Natural killer cell (primary cell): ENCODE measurements at regions not wholly inside any gene's neighbourhood (a gene's known extent, or its start where the extent isn't known, plus 50 kb on each side); places are given as distances from the start of the nearest gene placed in this dataset.

Source experiments
- ATAC-seq, 3 donors: fragments of 150-1000 bp in 2 of 3; fragments of 200-7000 bp in 1 of 3; cut with Tn5 transposase; 1 replicate in 1 of 3; 2 replicates in 2 of 3; pipeline ENCODE4 v1.10.0; 2021; ENCODE audit warnings: mild to moderate bottlenecking in 2 of 3, moderate library complexity in 2 of 3
- DNase-seq, 2 donors: peaks; one replicate each; pipeline versions ENCODE4 v3.0.0 to v3.0.0-alpha.2; 2013 to 2021; ENCODE audit warnings: mixed read lengths in 1 of 2
- H3K27ac ChIP-seq: one replicate; pipeline ENCODE4 v1.5.1; 2013; ENCODE audit warnings: mild to moderate bottlenecking, low read length
- H3K27me3 ChIP-seq: one replicate; pipeline ENCODE4 v1.6.1; 2013; ENCODE audit warnings: low read length; ENCODE audit not compliant: control insufficient read depth, insufficient read depth
- H3K36me3 ChIP-seq: one replicate; pipeline ENCODE4 v1.6.1; 2013; ENCODE audit warnings: low read length; ENCODE audit not compliant: control insufficient read depth, insufficient read depth
- H3K4me1 ChIP-seq: one replicate; pipeline ENCODE4 v1.6.1; 2013; ENCODE audit warnings: low read length; ENCODE audit not compliant: control insufficient read depth, insufficient read depth
- H3K4me3 ChIP-seq: one replicate; pipeline ENCODE4 v1.5.1; 2013; ENCODE audit warnings: low read length
- H3K9me3 ChIP-seq: one replicate; pipeline ENCODE4 v1.6.1; 2013; ENCODE audit warnings: low read length; ENCODE audit not compliant: control insufficient read depth, insufficient read depth
- H3K27ac Mint-ChIP-seq, 2 donors: one replicate each; pipeline ENCODE4 v1.8.0; 2022; ENCODE audit warnings: mild to moderate bottlenecking in 2 of 2, mixed read lengths in 2 of 2, moderate library complexity in 1 of 2
- H3K27me3 Mint-ChIP-seq, 2 donors: one replicate each; pipeline ENCODE4 v1.8.0; 2022; ENCODE audit warnings: low read depth in 2 of 2, mixed read lengths in 2 of 2
- H3K36me3 Mint-ChIP-seq: one replicate; pipeline ENCODE4 v1.8.0; 2022; ENCODE audit warnings: mixed read lengths
- H3K4me1 Mint-ChIP-seq, 2 donors: one replicate each; pipeline ENCODE4 v1.8.0; 2022; ENCODE audit warnings: mixed read lengths in 2 of 2
- H3K4me3 Mint-ChIP-seq: one replicate; pipeline ENCODE4 v1.8.0; 2022; ENCODE audit warnings: mild to moderate bottlenecking, moderate library complexity, mixed read lengths
- H3K9me3 Mint-ChIP-seq, 2 donors: one replicate each; pipeline ENCODE4 v1.8.0; 2022; ENCODE audit warnings: mixed read lengths in 2 of 2
- WGBS: methylation state at CpG from one replicate; pipeline ENCODE4 v1.1.7; 2013; ENCODE audit warnings: missing lambda C conversion rate; ENCODE audit not compliant: insufficient coverage; 5-methylcytosine and 5-hydroxymethylcytosine counted together
- intact Hi-C: fragments of 100-400 bp; cut with micrococcal nuclease; formaldehyde crosslinking; loops from one replicate; pipeline ENCODE4 v1.14.2; 2022
- TF ChIP-seq, protein P1 (sequence below): fragments of 200-600 bp; IDR thresholded peaks from one replicate; pipeline ENCODE4 v1.8.0; 2022; ENCODE audit warnings: antibody characterized with exemption

DNA sequence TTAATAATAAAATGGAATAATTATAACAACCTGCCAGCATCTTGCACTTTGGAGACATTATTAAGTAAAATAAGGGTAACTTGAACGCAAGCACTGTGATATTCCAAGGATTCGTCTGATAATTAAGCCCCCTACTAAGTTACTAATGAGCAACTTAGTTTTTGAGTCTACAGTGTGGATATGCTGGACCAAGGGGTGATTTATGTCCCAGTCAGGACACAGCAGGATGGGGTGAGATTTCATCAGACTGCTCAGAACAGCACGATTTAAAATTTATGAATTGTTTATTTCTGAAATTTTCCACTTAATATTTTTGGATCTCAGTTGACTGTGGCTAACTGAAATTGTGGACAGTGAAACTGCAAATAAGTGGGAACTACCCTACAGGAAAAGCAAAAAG lies 182.8 kb upstream of the PHF14 start:
- no peak for ATAC-seq
- Histone ChIP-seq H3K27ac (no peak overlapping the region), H3K36me3 (no peaks in the 10 kb centered on the region), H3K4me3 (no peak overlapping the region), H3K9me3 (no peaks in the 10 kb centered on the region), H3K4me1 (no peaks in the 10 kb centered on the region), H3K27me3 (no peaks in the 10 kb centered on the region)
- Mint-ChIP-seq H3K27ac (no peak overlapping the region), H3K36me3 (no peaks in the 10 kb centered on the region), H3K9me3 (peaks cover 0 to 4% of the 10 kb centered on the region in 2 donors), H3K4me1 (no peaks in the 10 kb centered on the region), H3K4me3 (no peak overlapping the region), H3K27me3 (no peaks in the 10 kb centered on the region)
- 75% methylated on average over 3 of the region's 3 CpGs for WGBS
- no peak for DNase-seq
- intact Hi-C loops: no loop called here
- TF ChIP-seq, protein P1, sequence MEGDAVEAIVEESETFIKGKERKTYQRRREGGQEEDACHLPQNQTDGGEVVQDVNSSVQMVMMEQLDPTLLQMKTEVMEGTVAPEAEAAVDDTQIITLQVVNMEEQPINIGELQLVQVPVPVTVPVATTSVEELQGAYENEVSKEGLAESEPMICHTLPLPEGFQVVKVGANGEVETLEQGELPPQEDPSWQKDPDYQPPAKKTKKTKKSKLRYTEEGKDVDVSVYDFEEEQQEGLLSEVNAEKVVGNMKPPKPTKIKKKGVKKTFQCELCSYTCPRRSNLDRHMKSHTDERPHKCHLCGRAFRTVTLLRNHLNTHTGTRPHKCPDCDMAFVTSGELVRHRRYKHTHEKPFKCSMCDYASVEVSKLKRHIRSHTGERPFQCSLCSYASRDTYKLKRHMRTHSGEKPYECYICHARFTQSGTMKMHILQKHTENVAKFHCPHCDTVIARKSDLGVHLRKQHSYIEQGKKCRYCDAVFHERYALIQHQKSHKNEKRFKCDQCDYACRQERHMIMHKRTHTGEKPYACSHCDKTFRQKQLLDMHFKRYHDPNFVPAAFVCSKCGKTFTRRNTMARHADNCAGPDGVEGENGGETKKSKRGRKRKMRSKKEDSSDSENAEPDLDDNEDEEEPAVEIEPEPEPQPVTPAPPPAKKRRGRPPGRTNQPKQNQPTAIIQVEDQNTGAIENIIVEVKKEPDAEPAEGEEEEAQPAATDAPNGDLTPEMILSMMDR: no peak

DNA sequence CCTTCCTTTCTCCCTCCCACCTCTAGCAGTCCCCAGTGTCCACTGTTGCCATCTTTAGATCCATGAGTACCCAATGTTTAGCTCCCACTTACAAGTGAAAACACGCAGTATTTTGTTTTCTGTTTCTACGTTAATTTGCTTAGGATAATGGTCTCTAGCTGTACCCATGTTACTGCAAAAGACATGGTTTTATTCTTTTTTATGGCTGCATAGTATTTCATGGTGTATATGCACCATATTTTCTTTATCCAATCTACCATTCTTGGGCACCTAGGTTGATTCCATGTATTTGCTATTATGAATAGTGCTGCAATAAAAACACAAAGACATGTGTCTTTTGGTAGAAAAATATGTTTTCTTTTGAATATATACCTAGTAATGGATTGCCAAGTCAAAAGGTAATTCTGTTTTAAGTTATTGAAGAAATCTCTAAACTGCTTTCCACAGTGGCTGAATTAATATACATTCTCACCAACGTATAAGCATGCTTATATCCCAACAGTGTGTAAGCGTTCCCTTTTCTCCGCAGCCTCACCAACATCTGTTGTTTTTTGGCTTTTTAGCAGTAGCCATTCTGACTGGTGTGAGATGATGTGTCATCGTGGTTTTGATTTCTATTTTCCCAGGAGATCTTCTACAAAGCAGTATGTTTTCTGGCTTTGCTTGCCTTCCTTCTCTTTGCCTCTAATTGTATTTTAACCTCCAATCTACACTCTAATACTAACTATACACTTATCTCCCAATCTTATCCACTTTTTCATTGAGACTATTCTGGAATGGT lies 179.5 kb upstream of the PHF14 start:
- H3K4me3 Mint-ChIP-seq: no peak overlapping the region
- H3K27me3 Mint-ChIP-seq: peaks cover 0 to 3% of the 10 kb centered on the region in 2 donors
- 60% methylated on average over 4 of the region's 6 CpGs for WGBS
- no peak overlapping the region for H3K27ac Mint-ChIP-seq
- no peaks in the 10 kb centered on the region for H3K4me1 Mint-ChIP-seq
- H3K27me3 ChIP-seq: no peaks in the 10 kb centered on the region
- TF ChIP-seq, protein P1: no peak
- no peaks in the 10 kb centered on the region for H3K36me3 Mint-ChIP-seq
- peaks cover 0 to 5% of the 10 kb centered on the region in 2 donors for H3K9me3 Mint-ChIP-seq
- H3K9me3 ChIP-seq: no peaks in the 10 kb centered on the region
- H3K27ac ChIP-seq: no peak overlapping the region
- no peak for DNase-seq
- H3K4me3 ChIP-seq: no peak overlapping the region
- ATAC-seq: no peak
- no peaks in the 10 kb centered on the region for H3K36me3 ChIP-seq
- no peaks in the 10 kb centered on the region for H3K4me1 ChIP-seq
- intact Hi-C loops: no loop called here

DNA sequence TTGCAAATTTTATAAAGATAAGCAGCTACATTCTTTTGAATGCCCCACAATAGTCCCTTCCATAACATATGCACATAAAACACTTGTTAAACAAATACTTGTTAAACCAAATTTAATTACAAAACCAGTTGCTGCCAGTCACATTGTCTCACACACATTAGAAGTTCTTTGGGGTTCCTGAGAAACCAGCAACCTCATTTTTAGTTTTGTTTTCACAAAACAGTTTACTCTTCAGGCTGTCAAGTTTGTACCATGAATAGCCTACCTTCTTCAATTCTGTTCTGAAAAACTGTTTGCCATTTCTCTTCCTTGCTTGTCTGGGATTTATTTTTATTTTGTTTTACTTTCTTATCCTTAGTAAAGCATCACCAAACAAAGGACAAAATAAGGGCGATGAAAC lies 176.5 kb upstream of the PHF14 start:
- no peaks in the 10 kb centered on the region for H3K27me3 ChIP-seq
- Mint-ChIP-seq H3K9me3 (peaks cover 0 to 5% of the 10 kb centered on the region in 2 donors), H3K27ac (no peak overlapping the region), H3K36me3 (no peaks in the 10 kb centered on the region), H3K4me1 (no peaks in the 10 kb centered on the region), H3K4me3 (no peak overlapping the region), H3K27me3 (peaks cover 0 to 3% of the 10 kb centered on the region in 2 donors)
- H3K36me3 ChIP-seq: no peaks in the 10 kb centered on the region
- no peak overlapping the region for H3K4me3 ChIP-seq
- WGBS: 100% methylated on average over 1 of the region's 1 CpG
- intact Hi-C loops: no loop called here
- DNase-seq (no peak), ATAC-seq (no peak)
- H3K9me3 ChIP-seq: no peaks in the 10 kb centered on the region
- no peak overlapping the region for H3K27ac ChIP-seq
- TF ChIP-seq, protein P1: no peak
- H3K4me1 ChIP-seq: no peaks in the 10 kb centered on the region

DNA sequence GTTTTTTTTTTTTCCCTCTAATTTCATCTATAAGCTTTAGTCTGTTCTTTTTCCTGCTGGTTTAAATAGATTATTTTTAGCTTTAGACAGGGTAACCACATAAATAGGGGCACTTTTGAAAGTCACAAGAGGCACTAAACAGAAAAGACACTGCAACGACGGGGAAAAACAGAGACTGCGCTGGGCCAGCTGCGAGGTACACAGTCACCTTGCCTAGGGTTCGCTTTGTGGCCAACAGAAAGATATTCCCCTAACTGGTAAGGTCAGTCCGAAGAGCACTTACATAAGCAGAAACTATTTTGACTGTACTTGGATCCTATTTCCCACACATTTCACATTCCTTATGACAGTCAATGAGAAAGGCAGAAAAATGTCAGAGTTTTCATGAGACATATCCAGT lies 175.6 kb upstream of the PHF14 start:
- no peaks in the 10 kb centered on the region for H3K9me3 ChIP-seq

More for the DNA sequence above, 175.6 kb upstream of the PHF14 start:
- Mint-ChIP-seq H3K27me3 (peaks cover 0 to 3% of the 10 kb centered on the region in 2 donors), H3K9me3 (peaks cover 0 to 5% of the 10 kb centered on the region in 2 donors), H3K4me1 (no peaks in the 10 kb centered on the region), H3K4me3 (no peak overlapping the region), H3K36me3 (no peaks in the 10 kb centered on the region), H3K27ac (no peak overlapping the region)
- Histone ChIP-seq H3K27ac (no peak overlapping the region), H3K36me3 (no peaks in the 10 kb centered on the region), H3K4me1 (no peaks in the 10 kb centered on the region), H3K27me3 (no peaks in the 10 kb centered on the region), H3K4me3 (no peak overlapping the region)
- DNase-seq: no peak
- ATAC-seq: no peak
- 81% methylated on average over 6 of the region's 6 CpGs for WGBS
- TF ChIP-seq, protein P1: no peak
- intact Hi-C loops: no loop called here
